ENCODE measurements at regions not wholly inside any gene's neighbourhood (a gene's known extent, or its start where the extent isn't known, plus 50 kb on each side); places are given as distances from the start of the nearest gene placed in this dataset.

- H3K9me3 Mint-ChIP-seq, result no peaks in the 10 kb centered on the region; the same call in 1 of the 2 replicates
- DNase-seq (ENCODE audit: low spot score) (no peak), ATAC-seq (no peak)
- no peak for TF ChIP-seq SOX15 (CRISPR knock-in tag; IDR thresholded peaks at IDR 0.05)
- TF ChIP-seq ZNF232 (CRISPR knock-in tag; IDR thresholded peaks at IDR 0.05), result no peak
- TF ChIP-seq MLX (CRISPR knock-in tag; IDR thresholded peaks at IDR 0.05), result no peak
- TF ChIP-seq ZNF425 (CRISPR knock-in tag; conservative IDR thresholded peaks at IDR 0.05), result no peak
- TF ChIP-seq ZNF138 (CRISPR knock-in tag; conservative IDR thresholded peaks at IDR 0.05), result no peak
- TF ChIP-seq CDX4 (CRISPR knock-in tag; IDR thresholded peaks at IDR 0.05; ENCODE audit: borderline replicate concordance), result no peak
- no peak for TF ChIP-seq ZNF281 (CRISPR knock-in tag; IDR thresholded peaks at IDR 0.05)
- TF ChIP-seq ELF4 (CRISPR knock-in tag; IDR thresholded peaks at IDR 0.05; ENCODE audit: low read depth), result no peak
- TF ChIP-seq KAT7 (CRISPR knock-in tag; IDR thresholded peaks at IDR 0.05; ENCODE audit: borderline replicate concordance), result no peak
- no peak for TF ChIP-seq AFF4 (CRISPR knock-in tag; IDR thresholded peaks at IDR 0.05; ENCODE audit: borderline replicate concordance)
- TF ChIP-seq FOXP4 (CRISPR knock-in tag; IDR thresholded peaks at IDR 0.05), result no peak
- TF ChIP-seq ATF2 (CRISPR knock-in tag; IDR thresholded peaks at IDR 0.05; ENCODE audit: borderline replicate concordance, low read depth), result no peak
- no peak for TF ChIP-seq STAT6 (CRISPR knock-in tag; conservative IDR thresholded peaks at IDR 0.05; ENCODE audit: low read depth)
- TF ChIP-seq NR3C1 (CRISPR knock-in tag; conservative IDR thresholded peaks at IDR 0.05; ENCODE audit: low read depth), result no peak
- no peak for TF ChIP-seq ZMAT4 (CRISPR knock-in tag; IDR thresholded peaks at IDR 0.05)
- no peak for TF ChIP-seq ATF1 (CRISPR knock-in tag; IDR thresholded peaks at IDR 0.05)
- no peak for TF ChIP-seq NR1H2 (CRISPR knock-in tag; IDR thresholded peaks at IDR 0.05)
- no peak for TF ChIP-seq OVOL2 (CRISPR knock-in tag; IDR thresholded peaks at IDR 0.05; ENCODE audit: borderline replicate concordance)
- TF ChIP-seq GABPB1 (CRISPR knock-in tag; IDR thresholded peaks at IDR 0.05), result no peak
- no peaks in the 10 kb centered on the region for H3K4me1 Mint-ChIP-seq
- ChIA-PET CTCF (no interaction called here), POLR2A (no interaction called here)
- no peaks in the 10 kb centered on the region for H3K27me3 Mint-ChIP-seq (ENCODE audit: low read depth)
- H3K27ac Mint-ChIP-seq, result no peak overlapping the region
- H3K36me3 Mint-ChIP-seq, result no peaks in the 10 kb centered on the region
- H3K4me3 Mint-ChIP-seq, result no peak overlapping the region
Observed at GRCh38 chr2:15713475-15713874, 121.8 kb downstream of the DDX1 start.
